ENCODE measurements at regions not wholly inside any gene's neighbourhood (a gene's known extent, or its start where the extent isn't known, plus 50 kb on each side); places are given as distances from the start of the nearest gene placed in this dataset.
"Not testable (repeated sequence)": the region's sequence is repeated elsewhere in the genome, so short reads cannot be mapped to it uniquely, and the experiment has no call there.

GRCh38 chr16:66173181-66173580, 193.3 kb upstream of the CDH5 start:
- not testable (repeated sequence) for DNase-seq (ENCODE audit: low read depth)

GRCh38 chr16:66172463-66172862, 194.0 kb upstream of the CDH5 start:
- DNase-seq (ENCODE audit: low read depth) = no peak

- no peak for DNase-seq (ENCODE audit: low read depth)
Observed at GRCh38 chr16:66171578-66171977, 194.9 kb upstream of the CDH5 start.

- DNase-seq (ENCODE audit: low read depth) = no peak
Observed at GRCh38 chr16:66170989-66171388, 195.5 kb upstream of the CDH5 start.

- DNase-seq (ENCODE audit: low read depth) = no peak
Observed at GRCh38 chr16:66169817-66170216, 196.7 kb upstream of the CDH5 start.

- no peak for DNase-seq (ENCODE audit: low read depth)
Observed at GRCh38 chr16:66168777-66169176, 197.7 kb upstream of the CDH5 start.

GRCh38 chr16:66167564-66168291, 198.8 kb upstream of the CDH5 start:
- no peak for DNase-seq (ENCODE audit: low read depth)

GRCh38 chr16:66166490-66166889, 200.0 kb upstream of the CDH5 start:
- DNase-seq (ENCODE audit: low read depth) = no peak

GRCh38 chr16:66165879-66166278, 200.6 kb upstream of the CDH5 start:
- no peak for DNase-seq (ENCODE audit: low read depth)

- no peak for DNase-seq (ENCODE audit: low read depth)
Observed at GRCh38 chr16:66164581-66165247, 201.8 kb upstream of the CDH5 start.

- no peak for DNase-seq (ENCODE audit: low read depth)
Observed at GRCh38 chr16:66162821-66163220, 203.7 kb upstream of the CDH5 start.

- DNase-seq (ENCODE audit: low read depth) = no peak
Observed at GRCh38 chr16:66161942-66162341, 204.5 kb upstream of the CDH5 start.

GRCh38 chr16:66161269-66161668, 205.2 kb upstream of the CDH5 start:
- DNase-seq (ENCODE audit: low read depth) = no peak

- DNase-seq (ENCODE audit: low read depth) = no peak
Observed at GRCh38 chr16:66159987-66160386, 206.5 kb upstream of the CDH5 start.

GRCh38 chr16:66156538-66156937, 210.0 kb upstream of the CDH5 start:
- no peak for DNase-seq (ENCODE audit: low read depth)

- DNase-seq (ENCODE audit: low read depth) = no peak
Observed at GRCh38 chr16:66155933-66156332, 210.6 kb upstream of the CDH5 start.

GRCh38 chr16:66154801-66155200, 211.7 kb upstream of the CDH5 start:
- no peak for DNase-seq (ENCODE audit: low read depth)

GRCh38 chr16:66152823-66153393, 213.6 kb upstream of the CDH5 start:
- DNase-seq (ENCODE audit: low read depth) = peak; percentile 21

GRCh38 chr16:66152181-66152580, 214.3 kb upstream of the CDH5 start:
- no peak for DNase-seq (ENCODE audit: low read depth)

- DNase-seq (ENCODE audit: low read depth) = no peak
Observed at GRCh38 chr16:66150698-66151482, 215.6 kb upstream of the CDH5 start.

- no peak for DNase-seq (ENCODE audit: low read depth)
Observed at GRCh38 chr16:66147291-66147690, 219.2 kb upstream of the CDH5 start.

- DNase-seq (ENCODE audit: low read depth) = no peak
Observed at GRCh38 chr16:66146798-66147197, 219.7 kb upstream of the CDH5 start.

GRCh38 chr16:66144641-66145040, 221.8 kb upstream of the CDH5 start:
- DNase-seq (ENCODE audit: low read depth) = no peak
